ENCODE measurements at regions not wholly inside any gene's neighbourhood (a gene's known extent, or its start where the extent isn't known, plus 50 kb on each side); places are given as distances from the start of the nearest gene placed in this dataset.

DNA sequence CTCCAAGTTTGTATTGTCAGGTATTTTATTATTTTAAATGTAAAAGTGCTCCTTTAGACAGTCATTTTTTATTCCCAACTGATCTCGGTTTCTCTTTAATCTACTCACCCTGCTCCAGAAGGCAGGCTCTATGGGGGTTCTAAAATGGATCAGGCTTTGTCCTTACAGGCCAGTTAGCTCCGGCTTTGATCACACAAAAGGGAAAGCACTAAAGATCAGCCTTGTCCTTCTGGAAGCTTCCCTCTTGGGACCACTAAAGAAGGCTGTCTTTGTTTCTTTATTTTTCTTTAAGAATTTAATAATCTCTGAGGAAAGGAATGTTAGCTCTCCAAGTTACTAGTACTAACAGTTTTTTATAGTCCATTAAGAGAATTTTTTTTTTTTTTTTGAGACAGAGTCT is 560.5 kb upstream of the ZNF717 start:
- no peak for DNase-seq (ENCODE audit: low read depth in 2 of 2)

DNA sequence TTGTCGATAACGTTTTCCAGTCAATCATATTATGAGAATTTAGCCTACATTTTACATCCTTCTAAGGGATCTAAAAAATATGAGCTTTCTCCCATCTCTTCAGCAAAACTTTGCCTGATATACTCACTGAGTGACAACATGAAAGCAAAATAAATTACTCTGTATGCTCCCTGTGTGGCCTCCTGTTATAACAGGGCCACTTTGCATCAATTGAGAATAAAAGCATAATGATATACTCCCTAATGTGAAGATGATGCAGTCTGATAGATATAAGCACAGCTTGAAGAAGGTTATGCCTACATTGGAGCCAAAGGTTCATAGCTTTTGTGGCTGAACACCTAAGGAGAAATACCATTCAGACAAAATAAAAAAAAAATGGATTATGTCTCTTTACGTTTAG is 561.3 kb upstream of the ZNF717 start:
- no peak for DNase-seq (ENCODE audit: low read depth in 2 of 2)

DNA sequence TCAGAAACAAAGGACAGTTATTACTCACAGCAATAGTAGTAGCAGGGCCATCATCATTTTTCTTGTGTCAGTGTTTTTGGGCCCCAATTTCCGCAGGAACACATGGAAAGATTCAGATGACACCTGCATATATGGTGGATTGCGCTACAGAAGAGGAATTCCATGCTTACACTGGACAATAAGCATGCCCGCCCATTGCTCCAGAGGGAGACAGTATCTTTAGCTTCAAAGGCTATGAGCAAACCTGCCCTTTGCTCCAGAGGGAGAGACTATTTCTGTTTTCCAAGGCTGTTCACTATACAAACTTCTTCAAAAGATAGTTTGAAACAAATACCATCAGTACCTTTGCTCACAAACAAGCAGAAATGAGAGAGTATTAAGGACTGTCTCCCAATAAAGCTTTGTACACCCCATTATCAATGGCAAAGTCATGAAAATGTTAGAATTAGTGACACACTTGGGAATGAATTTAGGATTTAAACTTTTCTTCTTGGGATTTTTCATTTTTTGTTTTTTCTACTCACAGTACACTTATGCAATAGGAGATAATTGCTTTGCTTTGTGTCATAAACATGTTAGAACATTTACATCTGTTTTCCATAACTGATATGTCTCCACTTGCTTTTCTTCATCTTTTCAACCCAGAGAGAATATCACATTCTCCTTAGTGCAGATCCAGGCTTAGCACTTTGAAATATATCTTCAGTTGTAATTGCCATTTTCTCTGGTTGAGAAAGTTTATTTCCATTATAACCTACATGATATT is 564.5 kb upstream of the ZNF717 start:
- DNase-seq (ENCODE audit: low read depth in 2 of 2), result no peak

DNA sequence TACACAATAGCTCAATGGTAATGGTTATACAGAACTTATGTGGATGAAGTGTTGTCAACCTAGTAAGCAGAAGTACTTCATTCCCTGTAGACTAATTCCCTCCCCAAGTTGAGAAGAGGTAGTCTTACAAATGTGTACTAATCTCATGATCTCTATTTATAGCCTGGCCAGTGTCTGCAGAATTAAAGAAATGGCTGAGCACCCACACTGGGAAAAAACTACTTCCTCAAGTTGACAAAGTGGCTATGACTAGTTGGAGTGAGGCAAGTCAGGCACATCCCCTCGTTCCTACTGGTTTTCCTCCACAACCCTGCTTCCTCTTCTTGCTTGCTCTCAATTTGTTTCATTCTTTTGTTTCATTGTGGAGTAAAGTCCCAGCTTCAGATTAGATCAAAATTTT is 566.7 kb upstream of the ZNF717 start:
- DNase-seq (ENCODE audit: low read depth in 2 of 2), result no peak

DNA sequence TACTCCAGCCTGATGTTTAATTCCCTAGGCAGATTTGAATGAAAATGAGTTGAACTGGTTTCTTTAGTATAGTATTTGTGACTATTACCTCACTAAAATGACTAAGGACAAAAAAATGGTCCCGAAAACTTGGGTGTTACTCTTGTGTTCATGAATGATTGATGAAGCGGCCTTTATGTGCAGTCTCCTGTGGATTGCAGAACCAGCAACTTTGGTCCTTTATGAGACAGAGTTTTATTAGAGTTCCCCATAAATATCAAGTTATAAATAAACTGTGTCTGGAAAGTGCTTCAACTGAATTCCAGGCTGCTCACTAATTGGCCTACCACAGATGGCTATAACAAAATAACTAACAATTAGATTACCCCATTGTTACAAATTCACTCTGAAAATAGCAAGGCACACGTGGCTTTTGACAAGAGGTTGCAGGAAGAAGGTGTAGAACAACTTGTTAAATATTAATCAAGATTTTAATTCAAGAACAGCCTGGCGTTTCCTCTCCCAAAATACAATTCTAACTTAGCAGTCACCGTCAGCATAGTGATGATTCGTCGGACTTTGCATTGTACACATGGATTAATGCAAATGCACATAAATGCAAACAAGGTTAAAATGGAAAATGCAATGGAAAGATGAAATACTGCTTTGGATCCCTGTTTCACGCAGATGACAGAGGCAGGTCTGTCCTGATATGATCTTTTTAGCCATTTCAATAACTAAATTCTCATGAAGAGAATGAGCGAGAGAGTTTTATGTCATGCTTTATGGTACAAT is 567.3 kb upstream of the ZNF717 start:
- no peak for DNase-seq (ENCODE audit: low read depth in 2 of 2)

DNA sequence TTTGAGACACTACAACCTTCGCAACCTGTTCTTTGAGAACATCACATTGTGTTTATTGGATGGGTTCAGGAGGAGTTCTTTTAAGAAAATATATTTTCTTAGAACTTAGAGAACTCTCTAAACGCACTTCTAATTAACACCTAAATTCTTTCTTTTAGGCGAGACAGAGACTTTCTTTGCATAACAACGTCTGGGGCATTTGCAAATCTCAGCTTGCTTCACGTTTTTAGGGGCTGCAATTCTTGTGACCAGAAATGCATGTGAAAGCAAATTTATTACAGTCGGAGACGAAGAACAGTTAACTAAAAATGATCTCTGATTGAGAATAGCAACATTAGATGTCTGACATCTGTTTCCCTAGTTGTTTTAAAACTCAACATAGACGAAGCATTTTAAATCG is 568.3 kb upstream of the ZNF717 start:
- DNase-seq (ENCODE audit: low read depth in 2 of 2), result no peak

DNA sequence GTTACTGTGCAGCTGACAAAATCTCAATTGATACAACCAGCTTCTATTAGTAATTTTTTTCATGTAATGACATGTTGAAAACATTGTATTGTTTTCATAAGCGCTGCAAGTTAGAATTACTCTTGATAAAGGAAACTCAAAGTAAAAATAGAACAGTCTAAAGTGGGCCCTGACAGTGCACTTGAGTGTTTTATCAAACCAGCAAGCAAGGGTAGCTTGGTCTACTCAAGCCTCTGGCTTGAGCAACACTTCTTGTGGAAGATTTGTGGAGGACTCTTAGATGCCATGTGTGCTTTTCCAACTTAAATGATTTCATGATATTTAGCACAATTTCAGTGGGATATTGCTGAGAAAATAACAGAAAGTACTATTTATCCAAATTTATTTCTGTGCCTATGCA is 575.7 kb upstream of the ZNF717 start:
- no peak for DNase-seq (ENCODE audit: low read depth in 2 of 2)

DNA sequence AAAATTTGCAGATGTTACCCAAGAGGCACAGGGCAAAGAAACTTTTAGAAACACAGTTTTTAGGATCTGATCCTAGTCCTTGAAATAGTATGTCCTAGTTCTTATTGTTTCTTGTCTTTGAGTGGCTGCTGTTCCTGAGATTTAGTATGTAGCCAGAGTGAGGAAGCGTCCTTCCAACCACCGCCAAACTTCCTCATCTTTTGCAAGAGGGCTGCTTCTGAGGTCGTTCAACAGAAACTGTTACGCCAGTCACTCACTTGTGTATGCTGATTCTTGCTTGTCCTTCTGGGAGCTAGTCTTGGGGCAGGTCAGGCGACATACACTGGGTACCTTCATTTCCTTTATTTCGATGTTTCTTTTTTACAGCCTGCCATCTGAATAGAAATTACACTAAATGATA is 577.3 kb upstream of the ZNF717 start:
- no peak for DNase-seq (ENCODE audit: low read depth in 2 of 2)

DNA sequence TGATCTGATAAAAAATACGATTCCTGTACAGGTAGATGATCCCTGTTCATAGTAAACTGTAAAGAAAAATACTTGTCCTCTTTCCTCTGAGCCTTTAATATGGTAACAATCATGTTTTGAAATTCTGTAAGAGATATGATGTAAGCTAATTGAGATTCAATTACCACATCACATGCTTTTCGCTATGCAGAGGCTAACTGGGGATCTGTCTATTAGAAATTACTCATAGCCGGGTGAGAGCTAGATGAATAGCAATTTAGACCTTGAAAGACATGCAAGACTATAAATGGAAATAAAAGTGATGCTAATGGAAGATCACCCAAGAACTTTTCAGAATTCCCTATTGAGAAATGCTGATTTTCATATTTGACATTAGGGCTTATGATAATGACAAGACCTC is 579.9 kb upstream of the ZNF717 start:
- DNase-seq (ENCODE audit: low read depth in 2 of 2), result no peak

DNA sequence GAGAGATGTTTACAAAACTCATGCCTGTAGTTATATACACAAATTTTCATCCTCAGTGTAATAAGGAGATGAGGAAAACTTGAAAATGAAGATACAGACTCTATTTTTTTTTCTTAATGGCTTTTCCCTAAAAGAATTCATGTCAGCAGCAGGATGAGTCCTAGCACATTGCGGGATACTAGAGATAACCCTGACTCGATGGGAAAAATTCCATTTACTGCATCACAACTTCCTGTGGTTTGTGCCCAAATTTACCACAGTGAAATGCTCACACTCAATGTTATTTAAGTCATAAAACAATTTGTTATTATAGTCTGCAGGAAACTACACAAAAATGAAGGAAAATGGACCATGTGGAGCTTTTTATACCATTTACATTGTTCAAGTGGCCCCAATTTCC is 581.9 kb upstream of the ZNF717 start:
- DNase-seq (ENCODE audit: low read depth in 2 of 2), result peak; percentile 13 to 23

DNA sequence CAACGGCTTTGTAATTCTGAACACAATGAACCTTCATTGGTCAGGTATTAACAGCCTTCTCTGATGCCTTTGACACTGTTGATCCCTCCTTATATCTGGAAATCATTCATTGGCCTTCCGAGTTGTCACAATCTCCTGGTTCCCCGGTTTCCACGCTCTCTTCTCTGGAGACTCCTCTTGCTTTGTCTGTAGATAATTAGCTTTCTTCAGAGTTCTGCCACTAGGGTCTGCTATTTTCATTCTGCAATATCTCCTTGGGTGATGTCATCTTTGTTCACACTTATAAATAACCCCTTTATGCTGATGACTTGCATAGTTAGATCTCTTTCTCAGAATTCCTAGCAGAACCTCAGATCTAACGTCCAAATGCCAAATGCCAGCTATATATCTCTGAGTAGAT is 583.8 kb upstream of the ZNF717 start:
- DNase-seq (ENCODE audit: low read depth in 2 of 2), result peak; percentile 5 to 7

DNA sequence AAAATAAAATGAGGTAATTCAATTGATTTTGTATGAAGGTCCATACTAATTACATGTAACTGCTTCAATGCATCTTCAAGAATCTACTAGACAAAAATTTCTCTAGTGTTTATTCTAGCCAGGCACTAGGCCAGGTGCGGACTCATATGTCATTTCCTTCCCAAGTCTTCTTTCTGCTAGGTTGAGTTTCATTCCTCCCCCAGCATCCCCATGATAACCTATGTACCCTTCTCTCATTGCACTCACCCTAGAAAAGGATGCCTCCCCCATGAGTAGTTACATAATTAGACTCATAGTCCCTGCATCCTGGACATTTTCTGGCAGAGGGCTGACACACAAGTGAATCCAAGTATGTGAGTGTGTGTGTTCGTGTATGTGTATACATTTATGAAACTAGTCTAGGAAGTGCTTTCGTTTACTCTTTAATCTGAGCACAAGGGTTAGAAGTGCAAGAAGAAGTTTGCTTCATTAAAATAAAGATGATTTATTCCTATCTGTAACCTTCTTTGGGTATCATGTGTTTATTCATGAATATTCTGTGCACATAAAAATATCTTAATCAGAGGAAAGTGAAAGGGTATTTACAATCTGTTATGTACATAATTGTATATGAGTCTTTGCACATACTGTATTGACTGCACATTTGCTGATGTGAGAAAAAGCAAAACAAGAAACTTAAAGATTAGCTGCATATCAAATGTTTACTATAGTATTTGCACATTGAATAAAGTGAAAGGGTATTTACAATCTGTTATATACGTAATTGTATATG is 585.6 kb upstream of the ZNF717 start:
- no peak for DNase-seq (ENCODE audit: low read depth in 2 of 2)

DNA sequence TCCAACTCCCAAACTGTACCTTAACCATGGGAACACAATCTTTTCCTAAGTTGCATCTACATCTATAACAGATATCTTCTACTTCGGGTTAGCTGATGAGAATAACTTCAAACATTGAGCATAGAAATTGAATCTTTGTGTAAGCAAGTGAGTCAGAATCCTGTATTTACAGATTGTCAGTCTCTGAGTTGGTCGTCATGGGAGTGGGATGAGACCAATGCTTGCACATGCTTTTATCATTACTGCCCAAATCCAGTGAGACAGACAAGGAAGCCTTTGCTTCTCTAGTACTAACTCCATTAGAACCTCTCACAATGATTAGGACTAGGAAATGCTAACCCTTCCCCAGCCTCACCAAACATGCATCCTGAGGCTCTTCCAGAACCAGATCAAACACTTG is 587.1 kb upstream of the ZNF717 start:
- no peak for DNase-seq (ENCODE audit: low read depth in 2 of 2)

DNA sequence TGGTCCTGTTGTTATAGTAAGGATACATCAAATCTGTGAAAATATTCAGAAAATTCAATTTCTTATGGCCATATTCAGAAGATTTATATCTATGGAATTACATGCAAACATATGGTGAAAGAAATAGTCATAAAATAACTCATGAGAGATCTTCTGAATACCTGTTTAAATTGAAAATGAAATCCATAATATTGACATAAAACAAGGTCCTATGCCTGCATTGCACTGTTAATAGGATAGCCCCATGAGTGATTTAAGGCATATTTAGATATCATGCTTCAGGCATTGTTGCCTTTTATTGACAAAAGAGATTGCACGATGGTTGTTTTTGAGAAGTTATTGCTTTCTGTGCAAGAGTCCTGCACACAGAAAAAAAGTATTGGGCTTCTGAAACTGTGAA is 591.7 kb upstream of the ZNF717 start:
- DNase-seq (ENCODE audit: low read depth in 2 of 2), result no peak

DNA sequence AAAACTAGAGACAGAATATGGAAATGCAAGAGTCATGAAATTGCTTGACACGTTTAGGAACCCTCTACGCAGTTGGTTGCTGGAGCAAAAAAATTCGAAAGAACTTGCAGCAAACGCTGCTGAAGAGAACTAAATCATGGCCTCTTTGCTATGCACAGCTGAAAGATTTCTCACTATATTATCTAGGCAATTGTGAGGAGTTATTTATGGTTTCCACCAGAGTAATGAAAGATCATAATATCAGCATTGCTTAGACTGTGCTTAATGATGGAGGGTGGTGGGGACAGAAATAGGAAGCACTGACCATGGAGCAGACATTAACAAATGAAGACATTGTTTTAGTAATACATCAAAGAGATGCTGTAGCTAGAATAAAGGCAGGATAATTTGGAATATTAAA is 593.4 kb upstream of the ZNF717 start:
- no peak for DNase-seq (ENCODE audit: low read depth in 2 of 2)

DNA sequence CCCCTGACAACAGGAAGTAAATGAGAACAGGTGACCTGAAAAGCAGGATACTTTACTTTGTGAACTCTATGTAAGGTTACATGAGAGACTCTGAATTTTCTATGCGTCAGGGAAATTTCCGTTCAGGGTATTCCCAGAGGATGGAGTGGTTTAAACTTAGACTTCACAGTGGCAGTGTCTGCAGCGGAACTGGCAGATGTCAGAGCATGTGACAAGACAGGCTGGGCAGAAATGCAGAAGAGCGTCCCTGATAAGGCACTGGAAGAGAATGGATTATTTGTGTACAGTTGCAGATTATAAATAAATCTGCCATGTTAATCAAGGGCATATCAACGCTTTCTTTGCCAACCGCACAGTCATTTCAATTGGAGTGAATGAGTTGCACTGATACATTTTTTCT is 598.4 kb upstream of the ZNF717 start:
- no peak for DNase-seq (ENCODE audit: low read depth in 2 of 2)

DNA sequence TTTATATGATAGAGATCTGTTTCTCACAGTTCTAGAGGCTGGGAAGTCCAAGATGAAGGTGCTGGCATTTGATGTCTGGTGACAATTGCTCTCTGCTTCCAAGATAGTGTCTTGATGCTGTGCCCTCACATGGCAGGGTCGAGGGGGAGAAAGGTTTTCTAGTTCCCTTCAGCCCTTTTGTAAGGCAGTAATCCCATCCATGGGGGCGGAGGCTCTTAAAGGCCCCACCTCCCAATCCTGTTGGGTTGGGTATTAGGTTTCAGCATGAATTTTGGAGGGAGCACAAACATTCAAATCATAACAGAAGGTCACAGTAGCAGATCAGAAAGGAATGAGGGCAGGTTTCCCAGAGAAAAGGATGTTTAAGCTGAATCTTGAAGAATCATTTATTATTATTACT is 601.7 kb upstream of the ZNF717 start:
- no peak for DNase-seq (ENCODE audit: low read depth in 2 of 2)

DNA sequence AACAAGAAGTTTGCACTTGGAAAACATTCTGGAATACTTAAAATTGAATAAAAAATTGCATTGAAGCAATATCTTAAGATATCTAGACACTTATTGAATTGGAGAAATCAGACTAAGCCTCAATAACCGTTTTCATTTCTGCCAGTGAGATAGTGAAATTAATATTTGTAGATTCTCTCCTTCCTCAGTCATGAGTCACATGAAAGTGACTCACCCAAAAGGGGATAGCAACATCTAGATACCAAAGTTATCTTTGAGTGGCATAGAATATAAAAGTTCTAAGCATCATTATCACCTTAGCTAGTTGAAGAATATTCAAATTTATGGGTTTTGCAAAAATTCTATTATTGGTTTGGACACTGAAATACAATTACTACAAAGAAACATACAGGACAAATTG is 614.8 kb upstream of the ZNF717 start:
- no peak for DNase-seq (ENCODE audit: low read depth in 2 of 2)

DNA sequence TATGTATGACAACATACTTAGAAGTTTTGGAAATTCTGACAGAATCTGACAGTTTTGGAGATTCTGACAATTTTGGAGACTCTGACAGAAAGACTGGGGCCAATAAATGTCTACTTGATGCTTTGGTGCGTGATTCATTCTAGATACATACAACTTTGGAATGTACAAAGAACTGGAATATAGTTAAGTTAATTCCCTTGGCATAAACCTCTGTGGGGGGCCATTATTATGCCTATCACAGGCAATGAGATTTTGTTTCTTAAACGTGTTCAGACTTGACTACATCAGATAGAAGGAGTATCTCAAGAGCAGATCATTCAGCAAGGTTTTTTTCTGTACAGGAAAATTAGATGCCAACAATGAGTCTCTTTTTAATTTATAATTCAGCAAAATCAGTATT is 617.6 kb upstream of the ZNF717 start:
- no peak for DNase-seq (ENCODE audit: low read depth in 2 of 2)

DNA sequence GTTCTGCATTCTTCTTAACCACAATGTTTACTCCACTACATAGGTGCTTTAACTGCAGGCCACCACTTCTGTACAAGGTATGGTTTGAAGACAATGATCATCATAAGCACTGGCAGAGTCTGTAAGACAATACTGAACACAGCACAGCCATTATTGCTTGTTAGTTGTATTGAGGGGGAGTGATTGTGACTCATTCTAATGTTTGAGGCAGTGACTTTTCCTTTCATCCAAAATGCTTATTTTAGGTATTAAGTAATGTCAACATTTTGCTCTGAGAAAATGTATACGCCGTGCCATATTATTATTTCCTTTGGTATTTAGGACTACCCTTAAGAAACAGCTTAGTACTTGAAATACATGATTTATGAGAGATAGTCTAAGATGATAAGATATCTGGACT is 618.2 kb upstream of the ZNF717 start:
- no peak for DNase-seq (ENCODE audit: low read depth in 2 of 2)

DNA sequence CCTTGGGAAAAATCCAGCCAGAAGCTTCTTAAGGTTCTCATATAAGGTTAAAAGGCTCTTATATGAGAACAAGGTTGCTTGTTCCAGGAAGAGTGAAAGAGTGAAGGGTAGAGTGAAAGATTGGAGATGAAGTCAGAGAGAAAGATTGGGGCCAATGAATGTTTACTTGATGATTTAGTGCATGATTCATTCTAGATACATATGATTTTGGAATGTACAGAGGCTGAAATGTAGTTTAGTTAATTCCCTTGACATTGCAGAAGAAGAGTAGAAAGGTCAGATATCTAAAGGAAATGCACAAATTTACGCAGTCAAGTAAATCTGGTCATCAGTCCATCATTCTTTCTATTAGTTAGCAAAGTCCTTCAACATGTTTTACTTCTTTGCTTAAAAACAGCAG is 619.8 kb upstream of the ZNF717 start:
- DNase-seq (ENCODE audit: low read depth in 2 of 2), result no peak

DNA sequence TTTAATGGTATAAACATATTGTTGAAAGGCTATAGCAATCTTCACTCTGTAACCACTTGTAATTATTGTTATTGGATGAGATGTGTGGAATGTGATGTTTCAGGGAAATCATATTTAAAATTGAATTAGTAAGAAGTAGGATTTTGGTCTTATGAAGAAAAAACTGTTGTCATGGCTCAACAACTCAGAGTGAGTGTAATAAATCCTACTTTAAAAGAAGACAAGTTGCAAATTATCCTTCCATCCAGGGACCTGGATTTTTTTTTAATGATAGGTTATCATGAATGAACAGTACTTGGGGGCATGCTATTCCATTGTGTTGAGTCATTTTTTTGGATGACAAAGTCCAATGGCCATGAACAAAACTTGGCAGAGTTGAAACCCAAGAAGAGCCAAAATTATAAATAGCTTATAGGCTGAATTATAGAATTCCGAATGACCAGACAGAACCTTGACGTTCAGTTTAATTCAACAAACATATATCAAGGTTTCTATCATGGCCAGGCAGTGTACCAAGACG is 625.5 kb upstream of the ZNF717 start:
- DNase-seq (ENCODE audit: low read depth in 2 of 2), result peak in 1 of 2 experiments; percentile 15

DNA sequence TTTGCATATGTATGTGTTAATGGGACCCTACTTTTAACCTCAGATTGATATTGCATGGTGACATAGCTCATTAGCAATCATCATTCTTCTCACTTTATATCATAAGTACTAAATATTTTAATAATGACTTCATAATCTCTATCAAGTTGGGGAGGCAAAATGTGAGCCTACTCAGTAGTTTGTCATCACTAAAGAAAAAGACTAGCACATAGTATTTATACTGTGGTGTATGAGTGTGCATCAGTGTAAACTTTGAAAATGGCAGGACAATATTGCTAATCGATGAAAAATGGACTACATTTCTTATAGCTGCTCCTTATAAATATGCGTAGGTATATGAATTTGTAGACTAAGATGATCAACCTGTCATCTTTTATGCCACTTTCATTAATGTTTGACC is 624.5 kb upstream of the ROBO2 start:
- no peak for DNase-seq (ENCODE audit: low read depth in 2 of 2)

Data from fibroblast of skin of left biceps (primary cell).